OCI-LY1 (cell line): ENCODE measurements at regions not wholly inside any gene's neighbourhood (a gene's known extent, or its start where the extent isn't known, plus 50 kb on each side); places are given as distances from the start of the nearest gene placed in this dataset.

Experiments
- EZH2 ChIP-seq: fragments of 200-600 bp; sonication (generic), shearing (Covaris generic); IDR thresholded peaks from 2 replicates; pipeline ENCODE4 v1.8.0; 2017; ENCODE audit warnings: borderline replicate concordance, mixed run types, mild to moderate bottlenecking, antibody characterized with exemption, low read length, moderate library complexity, mixed read lengths
- TF ChIP-seq, protein P1 (sequence below): fragments of 200-600 bp; sonication (generic), shearing (Covaris generic); IDR thresholded peaks from 2 replicates; pipeline ENCODE4 v1.5.1; 2017; ENCODE audit warnings: mild to moderate bottlenecking, antibody characterized with exemption, low read length, moderate library complexity, mixed read lengths

DNA sequence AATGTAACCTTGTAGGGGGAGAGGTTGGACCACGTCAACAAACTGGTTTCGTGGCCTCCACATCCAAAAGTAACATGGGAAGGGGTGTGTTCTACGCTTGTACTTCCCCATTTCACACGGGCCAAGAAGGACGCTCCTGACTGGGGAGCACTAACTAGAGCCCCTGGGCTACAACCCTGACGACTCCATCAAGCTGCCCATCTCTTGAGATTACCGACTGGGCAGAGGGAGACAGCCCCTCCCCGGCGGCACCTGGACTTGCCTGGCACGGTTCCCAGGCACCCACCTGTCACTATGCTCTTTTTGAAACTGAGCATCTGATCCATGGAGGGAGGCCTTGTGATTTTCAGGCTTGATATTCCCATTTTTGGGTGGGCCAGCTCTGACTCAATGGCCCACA lies 68.5 kb downstream of the SHANK2 start:
- TF ChIP-seq, protein P1, sequence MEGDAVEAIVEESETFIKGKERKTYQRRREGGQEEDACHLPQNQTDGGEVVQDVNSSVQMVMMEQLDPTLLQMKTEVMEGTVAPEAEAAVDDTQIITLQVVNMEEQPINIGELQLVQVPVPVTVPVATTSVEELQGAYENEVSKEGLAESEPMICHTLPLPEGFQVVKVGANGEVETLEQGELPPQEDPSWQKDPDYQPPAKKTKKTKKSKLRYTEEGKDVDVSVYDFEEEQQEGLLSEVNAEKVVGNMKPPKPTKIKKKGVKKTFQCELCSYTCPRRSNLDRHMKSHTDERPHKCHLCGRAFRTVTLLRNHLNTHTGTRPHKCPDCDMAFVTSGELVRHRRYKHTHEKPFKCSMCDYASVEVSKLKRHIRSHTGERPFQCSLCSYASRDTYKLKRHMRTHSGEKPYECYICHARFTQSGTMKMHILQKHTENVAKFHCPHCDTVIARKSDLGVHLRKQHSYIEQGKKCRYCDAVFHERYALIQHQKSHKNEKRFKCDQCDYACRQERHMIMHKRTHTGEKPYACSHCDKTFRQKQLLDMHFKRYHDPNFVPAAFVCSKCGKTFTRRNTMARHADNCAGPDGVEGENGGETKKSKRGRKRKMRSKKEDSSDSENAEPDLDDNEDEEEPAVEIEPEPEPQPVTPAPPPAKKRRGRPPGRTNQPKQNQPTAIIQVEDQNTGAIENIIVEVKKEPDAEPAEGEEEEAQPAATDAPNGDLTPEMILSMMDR: no peak
- TF ChIP-seq EZH2: no peak
